ENCODE measurements at regions not wholly inside any gene's neighbourhood (a gene's known extent, or its start where the extent isn't known, plus 50 kb on each side); places are given as distances from the start of the nearest gene placed in this dataset.

DNA sequence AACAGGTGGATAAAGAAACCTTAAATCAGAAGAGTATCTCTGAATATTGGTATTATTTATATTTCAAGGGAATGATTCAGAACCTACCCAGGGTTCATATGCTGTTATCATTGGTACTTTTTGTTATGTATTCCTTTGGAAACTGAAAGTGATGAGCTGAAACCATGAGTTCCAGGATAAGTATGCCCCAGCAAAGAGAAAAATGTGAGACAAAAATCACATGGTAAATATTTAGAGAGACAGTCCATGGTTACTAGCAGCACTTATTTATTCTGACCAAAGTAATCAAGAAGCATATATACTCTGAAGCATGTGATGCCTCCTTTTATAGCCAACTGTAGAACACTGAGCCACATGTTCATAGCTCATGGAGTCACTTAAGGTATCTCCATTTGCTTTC lies 277.7 kb downstream of the ARAP2 start:
- H3K27ac ChIP-seq (ENCODE audit: low read length) = no peak overlapping the region
- no peaks in the 10 kb centered on the region for H3K9me3 ChIP-seq (ENCODE audit: control insufficient read depth in 1 of 2, low read length in 2 of 2)
- H3K4me3 ChIP-seq (ENCODE audit: low read depth in 1 of 2, low read length in 2 of 2) = no peak overlapping the region
- H3K27me3 ChIP-seq (ENCODE audit: low read depth, low read length) = no peaks in the 10 kb centered on the region
- no peaks in the 10 kb centered on the region for H3K4me1 ChIP-seq (ENCODE audit: control insufficient read depth in 1 of 2, insufficient read depth in 2 of 2, low read length in 2 of 2)
- no peaks in the 10 kb centered on the region for H3K36me3 ChIP-seq (ENCODE audit: control insufficient read depth in 1 of 2, insufficient read depth in 2 of 2, low read length in 2 of 2)

GRCh38 chr4:35970366-35970960 lies 273.9 kb downstream of the ARAP2 start:
- Histone ChIP-seq H3K27me3 (ENCODE audit: low read depth, low read length) (no peaks in the 10 kb centered on the region), H3K27ac (ENCODE audit: low read length) (no peak overlapping the region), H3K36me3 (ENCODE audit: control insufficient read depth in 1 of 2, insufficient read depth in 2 of 2, low read length in 2 of 2) (no peaks in the 10 kb centered on the region), H3K4me1 (ENCODE audit: control insufficient read depth in 1 of 2, insufficient read depth in 2 of 2, low read length in 2 of 2) (no peaks in the 10 kb centered on the region), H3K9me3 (ENCODE audit: control insufficient read depth in 1 of 2, low read length in 2 of 2) (no peaks in the 10 kb centered on the region), H3K4me3 (ENCODE audit: low read depth in 1 of 2, low read length in 2 of 2) (no peak overlapping the region)

DNA sequence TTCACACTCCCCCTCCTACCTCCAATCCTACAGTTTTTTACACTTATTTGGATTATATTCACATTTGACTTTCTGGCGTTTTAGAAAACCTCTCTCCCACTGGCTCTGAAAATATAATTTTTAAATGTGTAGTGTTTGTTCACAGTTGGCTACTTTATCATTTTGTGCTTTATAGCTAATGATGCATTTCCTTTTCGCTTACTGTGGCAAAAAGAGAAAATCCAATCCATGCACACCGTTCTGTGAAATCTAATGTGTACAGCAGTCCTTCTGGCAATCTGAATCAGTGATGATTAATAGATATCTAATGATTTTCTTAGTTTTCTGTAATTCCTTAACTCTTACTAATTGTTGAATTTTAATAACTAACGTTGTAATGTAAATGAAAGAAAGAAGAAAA lies 271.5 kb downstream of the ARAP2 start:
- Histone ChIP-seq H3K27ac (ENCODE audit: low read length) (no peak overlapping the region), H3K27me3 (ENCODE audit: low read depth, low read length) (no peaks in the 10 kb centered on the region), H3K4me3 (ENCODE audit: low read depth in 1 of 2, low read length in 2 of 2) (no peak overlapping the region), H3K4me1 (ENCODE audit: control insufficient read depth in 1 of 2, insufficient read depth in 2 of 2, low read length in 2 of 2) (no peaks in the 10 kb centered on the region), H3K9me3 (ENCODE audit: control insufficient read depth in 1 of 2, low read length in 2 of 2) (no peaks in the 10 kb centered on the region), H3K36me3 (ENCODE audit: control insufficient read depth in 1 of 2, insufficient read depth in 2 of 2, low read length in 2 of 2) (no peaks in the 10 kb centered on the region)

DNA sequence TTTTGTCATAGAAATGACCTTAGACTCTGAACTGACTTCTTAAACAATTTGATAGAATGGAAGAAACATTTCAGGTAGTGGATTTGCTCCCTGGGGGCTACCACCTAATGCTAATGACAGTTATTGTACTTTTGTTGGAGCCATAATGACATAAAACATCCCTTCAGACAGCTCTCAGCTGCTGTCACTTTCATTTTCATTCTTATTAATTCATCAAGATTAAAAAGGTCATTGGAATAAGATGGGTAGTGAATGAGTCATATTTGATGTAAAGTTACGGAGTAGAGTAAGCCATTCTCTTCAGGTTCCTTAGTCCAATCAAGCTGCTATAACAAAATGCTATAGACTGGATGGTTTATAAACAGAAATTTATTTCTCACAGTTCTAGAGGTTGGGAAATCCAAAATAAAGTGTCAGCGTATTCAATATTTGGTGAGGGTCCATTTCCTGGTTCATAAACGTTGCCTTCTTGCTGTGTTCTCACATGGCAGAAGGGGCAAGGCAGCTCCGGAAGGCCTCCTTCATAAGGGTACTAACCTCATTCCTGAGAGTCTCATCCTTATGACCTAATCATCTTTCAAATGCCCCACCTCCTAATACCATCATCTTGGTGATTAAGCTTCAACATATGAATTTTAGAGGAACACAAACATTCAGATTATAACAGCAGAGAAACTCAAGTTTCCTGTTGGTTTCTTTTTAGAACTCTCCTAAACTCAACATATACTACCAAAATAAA lies 268.5 kb downstream of the ARAP2 start:
- no peak overlapping the region for H3K27ac ChIP-seq (ENCODE audit: low read length)
- H3K36me3 ChIP-seq (ENCODE audit: control insufficient read depth in 1 of 2, insufficient read depth in 2 of 2, low read length in 2 of 2) = no peaks in the 10 kb centered on the region
- no peak overlapping the region for H3K4me3 ChIP-seq (ENCODE audit: low read depth in 1 of 2, low read length in 2 of 2)
- no peaks in the 10 kb centered on the region for H3K27me3 ChIP-seq (ENCODE audit: low read depth, low read length)
- H3K9me3 ChIP-seq (ENCODE audit: control insufficient read depth in 1 of 2, low read length in 2 of 2) = no peaks in the 10 kb centered on the region
- no peaks in the 10 kb centered on the region for H3K4me1 ChIP-seq (ENCODE audit: control insufficient read depth in 1 of 2, insufficient read depth in 2 of 2, low read length in 2 of 2)

- Histone ChIP-seq H3K27me3 (ENCODE audit: low read depth, low read length) (no peaks in the 10 kb centered on the region), H3K4me1 (ENCODE audit: control insufficient read depth in 1 of 2, insufficient read depth in 2 of 2, low read length in 2 of 2) (no peaks in the 10 kb centered on the region), H3K9me3 (ENCODE audit: control insufficient read depth in 1 of 2, low read length in 2 of 2) (peaks cover 0 to 4% of the 10 kb centered on the region in 2 donors), H3K27ac (ENCODE audit: low read length) (no peak overlapping the region), H3K36me3 (ENCODE audit: control insufficient read depth in 1 of 2, insufficient read depth in 2 of 2, low read length in 2 of 2) (no peaks in the 10 kb centered on the region), H3K4me3 (ENCODE audit: low read depth in 1 of 2, low read length in 2 of 2) (no peak overlapping the region)
Observed at GRCh38 chr4:35978551-35978950, 265.8 kb downstream of the ARAP2 start.

GRCh38 chr4:35982318-35982717 lies 262.0 kb downstream of the ARAP2 start:
- no peaks in the 10 kb centered on the region for H3K27me3 ChIP-seq (ENCODE audit: low read depth, low read length)
- H3K9me3 ChIP-seq (ENCODE audit: control insufficient read depth in 1 of 2, low read length in 2 of 2) = peaks cover 0 to 7% of the 10 kb centered on the region in 2 donors
- no peaks in the 10 kb centered on the region for H3K4me1 ChIP-seq (ENCODE audit: control insufficient read depth in 1 of 2, insufficient read depth in 2 of 2, low read length in 2 of 2)
- no peak overlapping the region for H3K4me3 ChIP-seq (ENCODE audit: low read depth in 1 of 2, low read length in 2 of 2)
- H3K36me3 ChIP-seq (ENCODE audit: control insufficient read depth in 1 of 2, insufficient read depth in 2 of 2, low read length in 2 of 2) = no peaks in the 10 kb centered on the region
- no peak overlapping the region for H3K27ac ChIP-seq (ENCODE audit: low read length)

DNA sequence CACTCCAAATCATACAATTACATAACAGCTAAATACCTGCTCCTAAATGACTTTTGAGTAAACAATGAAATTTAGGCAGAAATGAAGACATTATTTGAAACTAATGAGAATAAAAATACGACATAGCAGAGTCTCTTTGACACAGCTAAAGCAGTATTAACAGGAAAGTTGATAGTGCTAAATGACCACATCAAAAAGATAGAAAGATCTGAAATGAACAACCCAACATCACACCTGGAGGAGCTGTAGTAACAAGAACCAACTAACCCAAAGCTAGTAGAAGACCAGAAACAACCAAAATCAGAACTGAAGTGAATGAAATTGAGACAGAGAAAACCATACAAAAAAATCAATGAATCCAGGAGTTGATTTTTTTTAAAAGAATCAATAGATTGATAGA lies 257.8 kb downstream of the ARAP2 start:
- H3K36me3 ChIP-seq (ENCODE audit: control insufficient read depth in 1 of 2, insufficient read depth in 2 of 2, low read length in 2 of 2) = no peaks in the 10 kb centered on the region
- no peaks in the 10 kb centered on the region for H3K4me1 ChIP-seq (ENCODE audit: control insufficient read depth in 1 of 2, insufficient read depth in 2 of 2, low read length in 2 of 2)
- H3K27me3 ChIP-seq (ENCODE audit: low read depth, low read length) = no peaks in the 10 kb centered on the region
- H3K9me3 ChIP-seq (ENCODE audit: control insufficient read depth in 1 of 2, low read length in 2 of 2) = peaks cover 0 to 7% of the 10 kb centered on the region in 2 donors
- H3K27ac ChIP-seq (ENCODE audit: low read length) = no peak overlapping the region
- no peak overlapping the region for H3K4me3 ChIP-seq (ENCODE audit: low read depth in 1 of 2, low read length in 2 of 2)

- Histone ChIP-seq H3K36me3 (ENCODE audit: control insufficient read depth in 1 of 2, insufficient read depth in 2 of 2, low read length in 2 of 2) (no peaks in the 10 kb centered on the region), H3K27ac (ENCODE audit: low read length) (no peak overlapping the region), H3K4me1 (ENCODE audit: control insufficient read depth in 1 of 2, insufficient read depth in 2 of 2, low read length in 2 of 2) (no peaks in the 10 kb centered on the region), H3K4me3 (ENCODE audit: low read depth in 1 of 2, low read length in 2 of 2) (no peak overlapping the region), H3K27me3 (ENCODE audit: low read depth, low read length) (no peaks in the 10 kb centered on the region), H3K9me3 (ENCODE audit: control insufficient read depth in 1 of 2, low read length in 2 of 2) (no peaks in the 10 kb centered on the region)
Observed at GRCh38 chr4:35993606-35994005, 250.7 kb downstream of the ARAP2 start.

DNA sequence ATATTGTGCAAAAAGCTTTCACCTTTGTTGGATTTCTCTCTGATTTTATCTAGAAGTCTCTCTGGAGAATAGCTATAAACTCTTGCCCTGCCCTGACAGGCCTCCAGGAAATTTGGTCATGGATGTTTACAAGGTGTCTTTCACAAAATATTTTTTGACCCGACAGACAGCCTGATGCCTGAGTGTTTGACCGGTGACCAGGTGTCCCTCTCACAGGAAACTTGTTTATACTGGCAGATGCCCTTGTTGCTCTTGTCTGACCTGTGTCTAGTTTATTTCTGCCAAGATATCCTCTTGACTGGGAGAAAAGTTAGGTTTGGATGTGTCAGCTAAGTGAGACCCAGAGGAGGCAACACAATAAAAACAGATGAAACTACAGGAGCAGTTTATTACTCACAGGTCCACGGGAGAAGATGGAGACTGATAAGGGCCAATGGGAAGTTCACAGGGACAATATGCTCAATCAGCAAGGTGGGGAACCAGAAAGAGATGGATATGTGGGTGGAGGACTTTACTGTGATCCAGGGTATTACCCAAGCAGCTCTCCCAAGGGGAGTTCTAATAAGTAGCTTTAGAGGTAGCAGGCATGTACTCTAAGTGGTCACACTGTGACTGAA lies 243.3 kb downstream of the ARAP2 start:
- Histone ChIP-seq H3K27ac (ENCODE audit: low read length) (no peak overlapping the region), H3K9me3 (ENCODE audit: control insufficient read depth in 1 of 2, low read length in 2 of 2) (no peaks in the 10 kb centered on the region), H3K36me3 (ENCODE audit: control insufficient read depth in 1 of 2, insufficient read depth in 2 of 2, low read length in 2 of 2) (no peaks in the 10 kb centered on the region), H3K27me3 (ENCODE audit: low read depth, low read length) (no peaks in the 10 kb centered on the region), H3K4me3 (ENCODE audit: low read depth in 1 of 2, low read length in 2 of 2) (no peak overlapping the region), H3K4me1 (ENCODE audit: control insufficient read depth in 1 of 2, insufficient read depth in 2 of 2, low read length in 2 of 2) (no peaks in the 10 kb centered on the region)

DNA sequence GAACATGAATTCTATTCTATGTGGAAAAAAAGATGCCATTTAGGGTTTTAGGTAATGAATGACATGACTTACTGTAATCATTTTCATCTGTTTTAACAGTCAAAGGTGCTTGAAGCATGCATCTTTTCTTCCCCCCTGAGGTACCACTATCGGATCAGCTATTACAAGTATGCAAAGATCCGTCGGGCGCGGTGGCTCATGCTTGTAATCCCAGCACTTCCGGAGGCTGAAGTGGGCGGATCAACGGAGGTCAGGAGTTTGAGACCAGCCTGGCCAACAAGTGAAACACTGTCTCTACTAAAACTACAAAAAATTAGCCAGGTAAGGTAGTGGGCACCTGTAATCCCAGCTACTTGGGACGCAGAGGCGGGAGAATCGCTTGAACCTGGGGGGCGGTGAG lies 241.3 kb downstream of the ARAP2 start:
- Histone ChIP-seq H3K4me1 (ENCODE audit: control insufficient read depth in 1 of 2, insufficient read depth in 2 of 2, low read length in 2 of 2) (no peaks in the 10 kb centered on the region), H3K9me3 (ENCODE audit: control insufficient read depth in 1 of 2, low read length in 2 of 2) (no peaks in the 10 kb centered on the region)

DNA sequence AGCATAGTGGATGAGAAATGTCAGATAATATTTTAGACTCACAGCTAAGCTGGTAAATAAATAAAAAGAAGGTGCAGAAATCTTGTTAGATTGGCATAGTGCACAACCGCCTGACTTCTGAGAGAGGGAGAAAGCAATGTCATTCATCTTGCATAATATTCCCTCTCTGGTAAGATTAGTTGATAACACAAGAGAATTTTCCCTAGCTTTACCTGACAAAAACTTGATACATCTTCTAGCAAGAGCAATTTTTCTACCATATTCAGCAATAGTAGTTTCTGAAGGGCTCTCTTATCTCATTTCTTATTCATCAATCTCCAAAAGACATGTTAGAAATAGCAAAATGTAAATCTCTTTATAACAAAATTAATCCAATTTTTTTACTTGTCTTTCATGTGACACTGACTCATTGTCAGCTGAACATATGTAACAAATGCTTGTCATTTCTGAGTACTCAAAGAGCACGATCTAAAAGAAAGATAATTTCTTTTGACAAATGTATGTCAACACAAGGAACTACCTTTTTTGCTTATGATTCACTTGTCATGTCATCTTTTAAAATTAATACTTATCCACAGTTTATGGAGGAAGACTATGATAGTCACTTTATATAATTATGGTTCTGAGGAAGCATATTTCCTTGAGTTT lies 240.0 kb downstream of the ARAP2 start:
- H3K9me3 ChIP-seq (ENCODE audit: control insufficient read depth in 1 of 2, low read length in 2 of 2) = no peaks in the 10 kb centered on the region
- H3K27me3 ChIP-seq (ENCODE audit: low read depth, low read length) = no peaks in the 10 kb centered on the region

More for the DNA sequence above, 241.3 kb downstream of the ARAP2 start:
- no peaks in the 10 kb centered on the region for H3K36me3 ChIP-seq (ENCODE audit: control insufficient read depth in 1 of 2, insufficient read depth in 2 of 2, low read length in 2 of 2)
- no peak overlapping the region for H3K27ac ChIP-seq (ENCODE audit: low read length)
- no peak overlapping the region for H3K4me3 ChIP-seq (ENCODE audit: low read depth in 1 of 2, low read length in 2 of 2)
- no peaks in the 10 kb centered on the region for H3K27me3 ChIP-seq (ENCODE audit: low read depth, low read length)

More for the DNA sequence above, 240.0 kb downstream of the ARAP2 start:
- no peak overlapping the region for H3K4me3 ChIP-seq (ENCODE audit: low read depth in 1 of 2, low read length in 2 of 2)
- H3K36me3 ChIP-seq (ENCODE audit: control insufficient read depth in 1 of 2, insufficient read depth in 2 of 2, low read length in 2 of 2) = no peaks in the 10 kb centered on the region
- no peaks in the 10 kb centered on the region for H3K4me1 ChIP-seq (ENCODE audit: control insufficient read depth in 1 of 2, insufficient read depth in 2 of 2, low read length in 2 of 2)
- no peak overlapping the region for H3K27ac ChIP-seq (ENCODE audit: low read length)
